HAP-1 (cell line): ENCODE measurements at regions not wholly inside any gene's neighbourhood (a gene's known extent, or its start where the extent isn't known, plus 50 kb on each side); places are given as distances from the start of the nearest gene placed in this dataset.

ENCODE experiments used
- DNase-seq, 2 experiments: peaks; one replicate each; pipeline ENCODE4 v3.0.0-alpha.2; 2016 to 2020; ENCODE audit warnings: low spot score in 2 of 2
- H3K27me3 ChIP-seq: fragments of 250-450 bp; sonication (Bioruptor Pico); 2 replicates; pipeline ENCODE4 v1.5.1; 2020; ENCODE audit warnings: low read depth, mild to moderate bottlenecking, moderate library complexity
- H3K36me3 ChIP-seq: fragments of 250-450 bp; sonication (Bioruptor Pico); replicated peaks from 2 replicates; pipeline ENCODE4 v1.5.1; 2020; ENCODE audit warnings: mild to moderate bottlenecking
- H3K4me1 ChIP-seq: fragments of 250-450 bp; sonication (Bioruptor Pico); 2 replicates; pipeline ENCODE4 v1.5.1; 2020; ENCODE audit warnings: mild to moderate bottlenecking
- H3K4me3 ChIP-seq: fragments of 250-450 bp; sonication (Bioruptor Pico); 2 replicates; pipeline ENCODE4 v1.5.1; 2020; ENCODE audit warnings: mild to moderate bottlenecking, moderate library complexity
- H3K9me3 ChIP-seq: fragments of 250-450 bp; sonication (Bioruptor Pico); 2 replicates; pipeline ENCODE4 v1.5.1; 2020; ENCODE audit warnings: mild to moderate bottlenecking, moderate library complexity
- in situ Hi-C: fragments of 300-500 bp; cut with MboI; formaldehyde crosslinking; loops from 3 replicates; pipeline ENCODE4 v1.14.3; 2020; ENCODE audit warnings: low sequenced_read_pairs, inconsistent platforms, mixed read lengths

GRCh38 chr3:158991146-158991705 lies 189.4 kb downstream of the MFSD1 start:
- in situ Hi-C loops, result no loop called here

DNA sequence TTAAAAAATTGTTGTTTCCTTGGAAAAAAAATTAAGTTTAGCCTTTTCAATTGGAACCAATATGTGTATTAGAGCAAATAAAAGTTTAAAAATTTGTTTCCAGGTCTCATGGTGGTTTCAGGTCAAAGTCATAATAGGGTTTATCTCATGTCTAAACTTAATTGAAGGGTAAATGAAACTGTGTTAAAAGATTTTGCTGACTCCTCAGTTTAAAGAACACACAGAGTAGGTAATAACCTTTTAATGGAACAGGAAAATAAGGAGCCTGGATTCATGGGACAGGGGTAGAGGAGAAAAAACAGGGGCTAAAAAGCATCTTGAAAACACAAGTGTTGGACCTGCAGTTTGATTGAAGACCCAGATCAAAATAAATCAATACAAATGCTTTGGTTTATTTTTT lies 190.6 kb downstream of the MFSD1 start:
- no peaks in the 10 kb centered on the region for H3K9me3 ChIP-seq
- 0 out of 2 replicates have a peak, but pooled peaks cover 7% of the 10 kb centered on the region for H3K27me3 ChIP-seq
- no peak for DNase-seq
- in situ Hi-C loops, result no loop called here
- H3K4me3 ChIP-seq, result no peak overlapping the region
- no peaks in the 10 kb centered on the region for H3K36me3 ChIP-seq
- no peaks in the 10 kb centered on the region for H3K4me1 ChIP-seq

More at GRCh38 chr3:158991146-158991705, 189.4 kb downstream of the MFSD1 start:
- Histone ChIP-seq H3K27me3 (0 out of 2 replicates have a peak, but pooled peaks cover 7% of the 10 kb centered on the region), H3K36me3 (no peaks in the 10 kb centered on the region), H3K4me1 (no peaks in the 10 kb centered on the region), H3K9me3 (no peaks in the 10 kb centered on the region; the same call in 1 of the 2 replicates), H3K4me3 (no peak overlapping the region)
- peak in 1 of 2 experiments; percentile 7 for DNase-seq

DNA sequence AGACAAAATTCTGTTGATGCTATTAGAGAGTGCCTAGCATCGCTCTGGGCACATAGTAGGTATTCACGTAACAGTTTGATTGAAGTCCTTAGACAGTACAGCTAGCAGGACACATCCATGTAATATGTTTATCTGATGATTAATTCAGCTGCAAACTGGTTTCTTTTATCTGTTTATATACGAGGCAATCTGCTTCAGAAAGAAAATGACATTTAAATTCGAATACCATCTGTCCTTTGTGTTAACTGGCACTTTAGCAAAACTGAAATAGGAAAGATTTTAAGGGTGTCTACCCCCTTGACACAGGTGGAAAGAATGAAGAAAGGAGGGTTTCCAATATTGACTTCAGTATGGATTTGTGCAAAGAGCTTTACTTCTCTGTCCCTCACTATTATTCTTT lies 192.5 kb downstream of the MFSD1 start:
- Histone ChIP-seq H3K4me3 (no peak overlapping the region), H3K4me1 (no peaks in the 10 kb centered on the region), H3K36me3 (no peaks in the 10 kb centered on the region), H3K27me3 (no peaks in the 10 kb centered on the region), H3K9me3 (no peaks in the 10 kb centered on the region)
- in situ Hi-C loops, result no loop called here
- no peak for DNase-seq

DNA sequence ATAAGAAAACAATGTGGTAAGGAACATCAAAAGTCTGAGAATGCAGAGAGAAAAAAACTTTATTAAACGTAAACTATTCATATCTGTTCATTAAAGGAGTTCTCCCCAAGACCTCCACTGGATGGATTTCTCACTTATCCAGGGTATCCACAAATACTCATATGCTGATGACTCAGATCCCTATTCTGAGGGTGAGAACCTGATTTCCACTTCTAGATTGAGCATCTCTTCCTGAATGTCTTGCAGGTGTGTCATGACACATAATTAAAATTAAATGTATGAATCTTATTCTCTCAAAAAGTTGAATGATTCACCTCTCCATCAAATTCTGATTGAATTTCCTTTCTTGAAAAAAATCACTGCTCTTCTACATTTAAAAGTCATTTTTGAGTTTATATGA lies 199.9 kb downstream of the MFSD1 start:
- Histone ChIP-seq H3K36me3 (no peaks in the 10 kb centered on the region), H3K4me3 (no peak overlapping the region), H3K27me3 (no peaks in the 10 kb centered on the region), H3K4me1 (no peaks in the 10 kb centered on the region), H3K9me3 (no peaks in the 10 kb centered on the region)
- in situ Hi-C loops, result no loop called here
- DNase-seq, result no peak

DNA sequence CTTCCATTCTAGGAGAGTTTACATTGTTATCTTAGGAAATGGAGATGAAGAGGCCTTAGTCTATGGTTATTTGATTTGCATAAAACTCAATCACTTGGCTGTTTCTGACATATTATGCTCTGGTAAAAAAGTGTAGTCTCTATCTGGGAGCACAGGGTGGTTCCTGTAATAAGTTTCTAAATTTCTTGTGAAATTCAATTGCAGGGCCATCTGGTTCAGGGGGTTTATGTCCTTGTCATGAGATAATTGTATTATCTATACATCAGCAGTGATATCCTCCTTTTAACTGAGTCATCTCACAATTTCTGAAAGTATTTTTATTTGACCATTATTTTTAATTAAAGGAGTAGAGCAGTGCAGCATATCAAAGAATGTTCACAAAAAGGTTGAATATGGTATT lies 203.3 kb downstream of the MFSD1 start:
- Histone ChIP-seq H3K36me3 (no peaks in the 10 kb centered on the region), H3K4me3 (no peak overlapping the region)

DNA sequence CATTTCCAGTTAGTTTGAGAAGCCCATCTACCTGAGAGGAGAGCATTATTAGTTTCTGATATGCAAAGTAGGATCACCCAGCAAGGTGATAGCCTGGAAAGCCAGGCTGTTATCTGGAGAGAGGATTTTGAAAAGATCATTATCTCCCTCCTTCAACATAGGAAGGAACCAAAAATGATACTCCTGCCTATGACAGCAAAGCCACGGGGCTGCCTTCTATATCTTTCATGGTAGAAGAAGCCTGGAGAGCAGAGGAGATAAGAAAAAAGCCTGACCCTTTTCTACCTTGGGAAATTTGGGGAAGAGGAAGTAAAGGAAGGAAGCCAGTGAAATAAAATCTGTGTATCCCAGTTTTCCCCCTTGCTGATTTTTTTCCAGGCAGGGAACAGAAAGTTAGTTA lies 205.5 kb downstream of the MFSD1 start:
- Histone ChIP-seq H3K4me3 (no peak overlapping the region), H3K4me1 (no peaks in the 10 kb centered on the region), H3K9me3 (no peaks in the 10 kb centered on the region), H3K27me3 (no peaks in the 10 kb centered on the region), H3K36me3 (no peaks in the 10 kb centered on the region)
- DNase-seq, result no peak
- in situ Hi-C loops, result no loop called here

More for the DNA sequence above, 203.3 kb downstream of the MFSD1 start:
- no peak for DNase-seq
- no peaks in the 10 kb centered on the region for H3K4me1 ChIP-seq
- no peaks in the 10 kb centered on the region for H3K9me3 ChIP-seq
- no peaks in the 10 kb centered on the region for H3K27me3 ChIP-seq
- in situ Hi-C loops, result no loop called here

DNA sequence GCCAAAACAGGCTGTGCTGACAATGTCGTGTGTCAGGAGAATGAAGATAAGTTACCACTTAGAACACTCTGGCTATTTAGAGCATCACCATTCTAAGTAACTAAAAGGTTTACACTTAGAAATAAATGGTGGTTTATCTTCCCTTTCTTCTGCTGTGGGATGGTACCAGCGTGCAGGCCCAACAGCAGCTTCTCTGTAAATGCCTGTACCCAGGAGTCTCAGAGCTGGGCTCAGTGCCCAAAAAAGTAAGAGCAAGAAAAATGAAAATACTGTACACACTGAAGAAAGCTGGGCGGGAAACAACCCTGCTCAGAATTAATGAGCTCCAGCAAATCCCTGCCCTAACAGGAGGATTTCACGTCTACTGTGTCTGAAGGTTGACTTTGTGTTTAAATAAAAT lies 206.5 kb downstream of the MFSD1 start:
- no peak for DNase-seq
- Histone ChIP-seq H3K4me1 (no peaks in the 10 kb centered on the region), H3K9me3 (no peaks in the 10 kb centered on the region), H3K36me3 (no peaks in the 10 kb centered on the region), H3K4me3 (no peak overlapping the region), H3K27me3 (no peaks in the 10 kb centered on the region)
- in situ Hi-C loops, result no loop called here

- H3K9me3 ChIP-seq, result no peaks in the 10 kb centered on the region
- no peaks in the 10 kb centered on the region; the same call in 1 of the 2 replicates for H3K27me3 ChIP-seq
- H3K4me1 ChIP-seq, result no peaks in the 10 kb centered on the region
- no peak overlapping the region for H3K4me3 ChIP-seq
- no peak for DNase-seq
- in situ Hi-C loops, result no loop called here
- H3K36me3 ChIP-seq, result no peaks in the 10 kb centered on the region
Measured at GRCh38 chr3:159018341-159018740, 216.5 kb downstream of the MFSD1 start.

GRCh38 chr3:159025733-159026132 lies 223.9 kb downstream of the MFSD1 start:
- Histone ChIP-seq H3K4me1 (no peaks in the 10 kb centered on the region), H3K27me3 (no peaks in the 10 kb centered on the region; the same call in 1 of the 2 replicates), H3K4me3 (no peak overlapping the region), H3K36me3 (no peaks in the 10 kb centered on the region), H3K9me3 (no peaks in the 10 kb centered on the region)
- in situ Hi-C loops, result no loop called here
- DNase-seq, result no peak

- DNase-seq, result no peak
- H3K4me3 ChIP-seq, result no peak overlapping the region
- H3K36me3 ChIP-seq, result no peaks in the 10 kb centered on the region
- no peaks in the 10 kb centered on the region for H3K9me3 ChIP-seq
- in situ Hi-C loops, result no loop called here
- no peaks in the 10 kb centered on the region; the same call in 1 of the 2 replicates for H3K27me3 ChIP-seq
- H3K4me1 ChIP-seq, result no peaks in the 10 kb centered on the region
Measured at GRCh38 chr3:159026510-159026909, 224.7 kb downstream of the MFSD1 start.

DNA sequence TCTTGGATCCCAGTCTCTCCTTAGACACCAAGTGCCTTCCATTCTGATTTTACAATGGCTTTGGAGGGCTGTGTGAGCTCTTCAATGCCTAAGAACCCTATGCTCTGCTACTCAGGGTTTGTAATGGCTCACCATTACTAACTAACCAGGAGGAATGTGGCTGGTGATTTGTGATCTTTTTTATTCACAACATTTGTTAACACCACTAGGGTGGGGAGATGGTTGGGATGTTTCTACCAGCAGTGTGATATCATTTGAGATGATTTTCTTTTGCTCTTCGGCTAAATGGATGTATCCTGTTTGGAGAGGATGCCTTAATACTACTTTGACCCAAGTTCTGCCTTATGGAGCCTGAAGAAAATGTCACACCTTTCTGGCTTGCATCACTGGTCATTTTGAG lies 226.9 kb downstream of the MFSD1 start:
- DNase-seq, result no peak
- no peaks in the 10 kb centered on the region for H3K4me1 ChIP-seq
- H3K36me3 ChIP-seq, result no peaks in the 10 kb centered on the region
- in situ Hi-C loops, result no loop called here
- no peak overlapping the region for H3K4me3 ChIP-seq
- H3K9me3 ChIP-seq, result no peaks in the 10 kb centered on the region
- no peaks in the 10 kb centered on the region; the same call in 1 of the 2 replicates for H3K27me3 ChIP-seq

DNA sequence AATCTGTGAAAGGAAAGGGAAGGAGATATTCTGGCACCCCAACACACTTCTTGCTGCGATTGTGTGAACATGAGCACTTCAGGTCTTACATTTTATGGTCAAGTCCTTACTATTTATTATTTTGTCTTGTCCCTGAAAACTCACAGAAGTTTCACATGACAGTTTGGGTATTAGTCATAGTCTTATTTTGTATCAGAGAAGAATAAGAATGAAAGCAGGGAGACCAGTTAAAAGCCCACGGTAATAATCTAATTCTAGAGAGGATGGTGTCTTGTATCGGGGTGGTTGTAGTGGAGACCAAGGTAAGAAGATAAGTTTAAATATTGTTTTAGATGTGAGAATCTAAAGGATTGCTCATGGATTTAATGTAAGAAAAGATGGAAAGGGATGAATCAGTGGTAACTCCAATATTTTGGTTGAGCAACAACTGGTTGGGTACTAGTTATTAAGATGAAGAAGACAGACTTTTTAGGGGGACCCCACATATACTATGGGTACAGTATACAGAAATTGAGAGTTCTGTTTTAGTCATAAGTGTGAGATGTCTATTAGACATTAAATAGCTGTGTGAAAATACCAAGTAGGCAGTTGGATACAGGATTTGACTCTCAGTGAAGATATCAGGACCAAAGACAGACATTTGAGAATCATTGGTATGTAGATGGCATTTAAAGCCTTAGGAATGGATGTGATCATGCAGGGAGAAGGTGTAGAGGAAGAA lies 227.6 kb downstream of the MFSD1 start:
- DNase-seq, result no peak
- in situ Hi-C loops, result no loop called here
- Histone ChIP-seq H3K4me3 (no peak overlapping the region), H3K9me3 (no peaks in the 10 kb centered on the region), H3K4me1 (no peaks in the 10 kb centered on the region), H3K36me3 (no peaks in the 10 kb centered on the region), H3K27me3 (no peaks in the 10 kb centered on the region; the same call in 1 of the 2 replicates)

GRCh38 chr3:159030138-159030670 lies 228.3 kb downstream of the MFSD1 start:
- H3K4me1 ChIP-seq, result no peaks in the 10 kb centered on the region
- no peaks in the 10 kb centered on the region for H3K9me3 ChIP-seq
- DNase-seq, result no peak
- H3K36me3 ChIP-seq, result no peaks in the 10 kb centered on the region
- in situ Hi-C loops, result no loop called here
- no peaks in the 10 kb centered on the region; the same call in 1 of the 2 replicates for H3K27me3 ChIP-seq
- H3K4me3 ChIP-seq, result no peak overlapping the region

DNA sequence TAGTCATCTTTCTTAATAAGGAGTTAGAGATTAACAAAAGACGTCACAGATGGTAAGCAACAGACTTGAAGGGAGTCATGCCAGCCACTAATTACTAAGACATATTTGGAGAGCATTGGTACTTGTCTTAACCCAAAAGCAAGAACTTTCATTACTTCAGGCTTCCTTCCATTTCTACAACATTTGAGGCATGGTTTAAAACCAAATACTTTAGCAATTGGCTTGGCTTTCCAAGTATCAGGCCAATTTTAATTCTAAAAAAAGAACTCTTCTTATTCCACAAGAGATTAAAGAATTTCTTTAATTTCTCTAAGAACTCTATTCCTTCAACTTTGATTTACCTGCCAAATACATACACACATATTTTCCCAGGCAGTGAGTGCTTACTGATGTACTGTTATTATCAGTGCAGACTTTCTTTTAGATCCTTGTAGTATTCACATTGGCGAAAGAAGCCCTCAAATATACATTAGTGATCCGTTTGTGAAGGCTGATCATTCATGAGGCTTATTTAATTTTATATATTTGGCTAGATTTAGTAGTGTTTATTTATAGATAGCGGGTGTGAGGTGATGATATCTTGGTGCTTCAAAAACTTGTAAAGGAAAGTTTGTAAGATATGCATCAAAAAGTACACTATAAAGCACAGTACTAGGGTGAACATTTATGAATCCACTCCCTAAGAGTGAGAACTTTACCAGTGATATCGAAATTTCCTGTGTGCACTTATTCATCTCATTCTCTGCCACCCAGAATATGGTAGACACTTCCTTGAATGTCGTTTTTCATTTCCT lies 229.2 kb downstream of the MFSD1 start:
- H3K9me3 ChIP-seq, result no peaks in the 10 kb centered on the region
- no peaks in the 10 kb centered on the region; the same call in 1 of the 2 replicates for H3K27me3 ChIP-seq
- no peak overlapping the region for H3K4me3 ChIP-seq
- no peak for DNase-seq
- H3K36me3 ChIP-seq, result no peaks in the 10 kb centered on the region
- H3K4me1 ChIP-seq, result no peaks in the 10 kb centered on the region
- in situ Hi-C loops, result no loop called here
